Hepatocyte (in vitro differentiated cells): ENCODE measurements at regions not wholly inside any gene's neighbourhood (a gene's known extent, or its start where the extent isn't known, plus 50 kb on each side); places are given as distances from the start of the nearest gene placed in this dataset.
"Not testable (repeated sequence)": the region's sequence is repeated elsewhere in the genome, so short reads cannot be mapped to it uniquely, and the experiment has no call there.

Experiments used
- EZH2 ChIP-seq: fragments of 200-600 bp; sonication (generic); IDR thresholded peaks from 2 replicates; pipeline ENCODE4 v1.6.1; 2016; ENCODE audit warnings: antibody characterized with exemption, mild to moderate bottlenecking, borderline replicate concordance
- EZH2phosphoT487 ChIP-seq: fragments of 200-600 bp; sonication (generic); IDR thresholded peaks from one replicate; pipeline ENCODE4 v1.6.1; 2018; ENCODE audit warnings: antibody characterized with exemption, mild to moderate bottlenecking, low read depth, moderate library complexity; ENCODE audit not compliant: unreplicated experiment, severe bottlenecking
- TF ChIP-seq, protein P1 (sequence below): fragments of 200-600 bp; sonication (generic); IDR thresholded peaks from 2 replicates; pipeline ENCODE4 v1.5.1; 2016; ENCODE audit warnings: antibody characterized with exemption, mild to moderate bottlenecking; ENCODE audit not compliant: poor library complexity

GRCh38 chr17:21574611-21575255 lies 117.6 kb upstream of the KCNJ18 start:
- TF ChIP-seq, protein P1, sequence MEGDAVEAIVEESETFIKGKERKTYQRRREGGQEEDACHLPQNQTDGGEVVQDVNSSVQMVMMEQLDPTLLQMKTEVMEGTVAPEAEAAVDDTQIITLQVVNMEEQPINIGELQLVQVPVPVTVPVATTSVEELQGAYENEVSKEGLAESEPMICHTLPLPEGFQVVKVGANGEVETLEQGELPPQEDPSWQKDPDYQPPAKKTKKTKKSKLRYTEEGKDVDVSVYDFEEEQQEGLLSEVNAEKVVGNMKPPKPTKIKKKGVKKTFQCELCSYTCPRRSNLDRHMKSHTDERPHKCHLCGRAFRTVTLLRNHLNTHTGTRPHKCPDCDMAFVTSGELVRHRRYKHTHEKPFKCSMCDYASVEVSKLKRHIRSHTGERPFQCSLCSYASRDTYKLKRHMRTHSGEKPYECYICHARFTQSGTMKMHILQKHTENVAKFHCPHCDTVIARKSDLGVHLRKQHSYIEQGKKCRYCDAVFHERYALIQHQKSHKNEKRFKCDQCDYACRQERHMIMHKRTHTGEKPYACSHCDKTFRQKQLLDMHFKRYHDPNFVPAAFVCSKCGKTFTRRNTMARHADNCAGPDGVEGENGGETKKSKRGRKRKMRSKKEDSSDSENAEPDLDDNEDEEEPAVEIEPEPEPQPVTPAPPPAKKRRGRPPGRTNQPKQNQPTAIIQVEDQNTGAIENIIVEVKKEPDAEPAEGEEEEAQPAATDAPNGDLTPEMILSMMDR, result not testable (repeated sequence)
- TF ChIP-seq EZH2, EZH2phosphoT487: not testable (repeated sequence)
